Glomerular endothelial cell (primary cell): ENCODE measurements at regions not wholly inside any gene's neighbourhood (a gene's known extent, or its start where the extent isn't known, plus 50 kb on each side); places are given as distances from the start of the nearest gene placed in this dataset.
"Not testable (repeated sequence)": the region's sequence is repeated elsewhere in the genome, so short reads cannot be mapped to it uniquely, and the experiment has no call there.

Experiments
- DNase-seq: peaks from one replicate; pipeline ENCODE4 v3.0.0-alpha.2; 2011; ENCODE audit warnings: low read depth, low spot score; ENCODE audit errors: extremely low read depth

- no peak for DNase-seq
Observed at GRCh38 chr10:33071857-33072256, 113.8 kb upstream of the ITGB1 start.

- DNase-seq = no peak
Observed at GRCh38 chr10:33070101-33070500, 112.1 kb upstream of the ITGB1 start.

GRCh38 chr10:33067917-33068316 is 109.9 kb upstream of the ITGB1 start:
- no peak for DNase-seq

GRCh38 chr10:33067481-33067880 is 109.5 kb upstream of the ITGB1 start:
- DNase-seq = no peak

- DNase-seq = peak; percentile 16
Observed at GRCh38 chr10:33066558-33067236, 108.7 kb upstream of the ITGB1 start.

- no peak for DNase-seq
Observed at GRCh38 chr10:33065111-33065510, 107.1 kb upstream of the ITGB1 start.

GRCh38 chr10:33064706-33065105 is 106.7 kb upstream of the ITGB1 start:
- DNase-seq = no peak

GRCh38 chr10:33057620-33058019 is 99.6 kb upstream of the ITGB1 start:
- DNase-seq = no peak

GRCh38 chr10:33056828-33057596 is 99.0 kb upstream of the ITGB1 start:
- DNase-seq = no peak

GRCh38 chr10:33055625-33056024 is 97.6 kb upstream of the ITGB1 start:
- no peak for DNase-seq

- DNase-seq = no peak
Observed at GRCh38 chr10:33052915-33053810, 95.1 kb upstream of the ITGB1 start.

- no peak for DNase-seq
Observed at GRCh38 chr10:33052263-33052875, 94.3 kb upstream of the ITGB1 start.

GRCh38 chr10:33049963-33050920 is 92.2 kb upstream of the ITGB1 start:
- not testable (repeated sequence) for DNase-seq

GRCh38 chr10:33048223-33048622 is 90.2 kb upstream of the ITGB1 start:
- no peak for DNase-seq

GRCh38 chr10:33047655-33048054 is 89.6 kb upstream of the ITGB1 start:
- no peak for DNase-seq

- DNase-seq = no peak
Observed at GRCh38 chr10:33046792-33047191, 88.8 kb upstream of the ITGB1 start.

GRCh38 chr10:33045421-33045820 is 87.4 kb upstream of the ITGB1 start:
- DNase-seq = no peak

GRCh38 chr10:33042565-33042964 is 84.5 kb upstream of the ITGB1 start:
- DNase-seq = no peak

GRCh38 chr10:33041783-33042437 is 83.9 kb upstream of the ITGB1 start:
- DNase-seq = no peak
